Ascending aorta (tissue), 2 donors: ENCODE measurements at regions not wholly inside any gene's neighbourhood (a gene's known extent, or its start where the extent isn't known, plus 50 kb on each side); places are given as distances from the start of the nearest gene placed in this dataset.

Source experiments
- DNase-seq, 2 donors: peaks; one replicate each; pipeline ENCODE4 v3.0.0-alpha.2; 2019; ENCODE audit warnings: low spot score in 2 of 2
- H3K27ac ChIP-seq, 2 donors: fragments of 200-600 bp; sonication (generic); one replicate each; pipeline ENCODE4 v1.5.1; 2016 to 2017; ENCODE audit warnings: mild to moderate bottlenecking in 1 of 2
- H3K27me3 ChIP-seq: fragments of 200-600 bp; sonication (generic); one replicate; pipeline ENCODE4 v1.5.1; 2017
- H3K36me3 ChIP-seq, 2 donors: fragments of 200-600 bp; sonication (generic); one replicate each; pipeline ENCODE4 v1.5.1; 2016
- H3K4me1 ChIP-seq, 2 donors: fragments of 200-600 bp; sonication (generic); one replicate each; pipeline ENCODE4 v1.5.1; 2016 to 2017; ENCODE audit warnings: mild to moderate bottlenecking in 1 of 2
- H3K4me3 ChIP-seq, 2 donors: fragments of 200-600 bp; sonication (generic); one replicate each; pipeline ENCODE4 v1.5.1; 2016 to 2017; ENCODE audit warnings: mild to moderate bottlenecking in 1 of 2
- H3K9me3 ChIP-seq, 2 donors: fragments of 200-600 bp; sonication (generic); one replicate each; pipeline ENCODE4 v1.5.1; 2016
- intact Hi-C: fragments of 100-400 bp; cut with DNase I; formaldehyde crosslinking; loops from one replicate; pipeline ENCODE4 v1.15.1; 2023
- TF ChIP-seq, protein P1 (sequence below), 3 experiments: fragments of 200-600 bp in 2 of 3; fragments of 450-650 bp in 1 of 3; sonication (generic) in 2 of 3; IDR thresholded peaks; one replicate each; pipeline ENCODE4 v1.5.1; 2016 to 2019; ENCODE audit warnings: antibody characterized with exemption in 3 of 3, mild to moderate bottlenecking in 1 of 3, moderate library complexity in 1 of 3

DNA sequence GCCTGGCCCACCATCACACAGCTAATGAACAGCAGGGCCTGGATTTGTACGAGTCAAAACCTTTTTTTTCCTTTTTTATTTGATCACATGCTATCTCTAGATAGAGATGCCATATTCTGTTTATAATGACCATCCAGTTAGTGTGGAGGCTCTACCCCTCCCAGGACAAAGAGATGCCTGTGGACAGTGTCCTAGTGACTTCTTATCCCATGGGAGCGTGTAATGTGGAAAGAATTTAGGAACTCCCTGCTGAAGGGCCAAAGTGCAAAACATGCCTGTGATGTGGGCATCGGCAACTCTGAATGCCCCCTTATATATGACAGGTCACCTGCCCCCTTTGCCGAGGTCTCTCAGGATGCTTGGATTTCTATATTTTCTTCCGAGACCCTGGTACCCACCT lies 292.2 kb downstream of the RRAGC start:
- no peak for DNase-seq
- peaks cover 4% of the 10 kb centered on the region for H3K27me3 ChIP-seq
- no peak overlapping the region for H3K27ac ChIP-seq
- no peaks in the 10 kb centered on the region for H3K36me3 ChIP-seq
- H3K4me1 ChIP-seq, result no peaks in the 10 kb centered on the region
- H3K4me3 ChIP-seq, result no peak overlapping the region
- intact Hi-C loops, result no loop called here
- TF ChIP-seq, protein P1, sequence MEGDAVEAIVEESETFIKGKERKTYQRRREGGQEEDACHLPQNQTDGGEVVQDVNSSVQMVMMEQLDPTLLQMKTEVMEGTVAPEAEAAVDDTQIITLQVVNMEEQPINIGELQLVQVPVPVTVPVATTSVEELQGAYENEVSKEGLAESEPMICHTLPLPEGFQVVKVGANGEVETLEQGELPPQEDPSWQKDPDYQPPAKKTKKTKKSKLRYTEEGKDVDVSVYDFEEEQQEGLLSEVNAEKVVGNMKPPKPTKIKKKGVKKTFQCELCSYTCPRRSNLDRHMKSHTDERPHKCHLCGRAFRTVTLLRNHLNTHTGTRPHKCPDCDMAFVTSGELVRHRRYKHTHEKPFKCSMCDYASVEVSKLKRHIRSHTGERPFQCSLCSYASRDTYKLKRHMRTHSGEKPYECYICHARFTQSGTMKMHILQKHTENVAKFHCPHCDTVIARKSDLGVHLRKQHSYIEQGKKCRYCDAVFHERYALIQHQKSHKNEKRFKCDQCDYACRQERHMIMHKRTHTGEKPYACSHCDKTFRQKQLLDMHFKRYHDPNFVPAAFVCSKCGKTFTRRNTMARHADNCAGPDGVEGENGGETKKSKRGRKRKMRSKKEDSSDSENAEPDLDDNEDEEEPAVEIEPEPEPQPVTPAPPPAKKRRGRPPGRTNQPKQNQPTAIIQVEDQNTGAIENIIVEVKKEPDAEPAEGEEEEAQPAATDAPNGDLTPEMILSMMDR (IDR thresholded peaks at IDR 0.05), result no peak
- no peaks in the 10 kb centered on the region for H3K9me3 ChIP-seq

DNA sequence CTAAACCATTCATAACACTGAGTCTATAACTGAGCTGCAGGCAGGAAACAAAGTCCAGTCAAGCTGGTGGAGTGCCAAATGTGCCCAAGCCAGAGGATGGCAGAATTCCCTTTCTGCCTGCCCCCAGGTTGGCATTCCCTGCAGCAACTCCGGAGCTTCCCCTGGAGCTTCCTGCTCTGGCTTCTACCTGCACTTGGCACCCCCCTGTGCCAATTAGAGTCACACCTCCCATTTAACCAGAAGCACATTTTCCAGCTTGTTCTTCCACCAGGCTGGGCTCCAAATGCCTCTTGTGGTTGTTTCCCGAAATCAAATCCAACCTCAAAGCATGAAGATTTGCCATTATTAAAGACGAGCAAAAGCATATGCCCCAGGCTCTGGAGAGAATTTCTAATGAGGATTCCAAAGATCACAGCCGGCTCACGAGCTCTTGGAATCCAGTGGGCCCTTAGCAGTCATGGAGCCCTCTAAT lies 294.5 kb downstream of the RRAGC start:
- TF ChIP-seq, protein P1 (IDR thresholded peaks at IDR 0.05), result no peak
- no peaks in the 10 kb centered on the region for H3K36me3 ChIP-seq
- H3K4me3 ChIP-seq, result no peak overlapping the region
- intact Hi-C loops, result no loop called here
- no peaks in the 10 kb centered on the region for H3K4me1 ChIP-seq
- H3K9me3 ChIP-seq, result no peaks in the 10 kb centered on the region
- H3K27ac ChIP-seq, result no peak overlapping the region
- H3K27me3 ChIP-seq, result no peaks in the 10 kb centered on the region
- DNase-seq, result no peak

DNA sequence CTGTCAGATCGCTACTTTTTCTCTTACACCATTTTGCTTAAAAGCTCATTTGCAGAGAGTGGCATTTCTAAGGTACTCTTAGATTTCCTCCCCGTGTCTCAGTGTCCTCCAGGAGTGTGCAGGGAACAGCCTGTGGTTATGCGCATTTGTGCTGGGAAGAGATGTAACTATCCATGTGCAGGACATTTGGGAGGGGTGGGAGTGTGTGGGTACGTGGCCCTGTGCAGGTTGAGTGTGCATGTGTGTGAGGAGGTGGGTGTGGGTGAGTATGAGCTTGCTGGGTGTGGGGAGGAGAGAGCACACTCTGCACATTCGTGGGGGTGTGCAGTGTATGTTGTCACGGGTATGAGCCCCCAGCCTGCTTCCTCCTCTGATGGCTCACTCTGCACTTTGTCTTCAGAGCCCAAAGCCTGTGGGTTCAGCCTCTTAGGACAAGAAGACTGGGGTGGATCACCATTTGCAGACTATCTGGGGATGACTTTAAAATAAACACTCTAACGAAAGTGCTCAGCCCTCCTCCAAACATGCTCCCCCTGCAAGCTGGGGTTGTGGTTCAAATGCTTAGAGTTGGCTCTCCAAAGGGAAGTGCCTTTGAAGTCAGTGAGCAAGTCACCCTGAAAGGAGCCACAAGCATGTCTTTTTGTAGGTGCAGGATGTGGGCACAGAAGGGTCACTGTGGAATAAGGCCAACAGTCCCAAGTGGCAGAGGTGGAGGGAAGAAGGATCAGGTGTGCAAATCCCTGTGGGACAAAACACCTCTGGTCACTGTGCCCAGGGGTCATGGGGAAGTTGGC lies 295.4 kb downstream of the RRAGC start:
- intact Hi-C loops, result no loop called here
- Histone ChIP-seq H3K27ac (no peak overlapping the region), H3K36me3 (no peaks in the 10 kb centered on the region), H3K4me1 (no peaks in the 10 kb centered on the region), H3K4me3 (no peak overlapping the region), H3K27me3 (no peaks in the 10 kb centered on the region), H3K9me3 (no peaks in the 10 kb centered on the region)
- TF ChIP-seq, protein P1 (IDR thresholded peaks at IDR 0.05), result no peak
- DNase-seq, result no peak

DNA sequence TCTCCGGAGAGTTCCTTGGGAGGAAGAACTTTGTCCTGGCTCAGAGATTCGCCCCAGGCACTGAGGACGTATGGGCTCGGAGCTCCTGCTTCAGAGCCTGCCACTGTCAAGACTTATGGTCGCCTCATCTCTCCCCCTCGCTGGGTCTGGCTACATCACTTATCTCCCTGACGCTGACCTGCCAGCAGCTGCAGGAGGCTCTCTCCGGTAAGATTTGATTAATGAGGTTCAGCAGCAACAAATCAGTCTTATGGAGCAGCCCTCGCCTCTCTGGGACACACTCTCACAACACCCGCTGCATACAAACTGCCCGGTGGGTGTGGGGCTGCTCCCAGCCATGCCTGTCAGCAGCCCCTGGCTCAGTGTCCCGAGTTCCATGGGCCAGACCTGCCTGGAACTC lies 297.8 kb downstream of the RRAGC start:
- TF ChIP-seq, protein P1 (IDR thresholded peaks at IDR 0.05), result no peak
- no peaks in the 10 kb centered on the region for H3K4me1 ChIP-seq
- no peaks in the 10 kb centered on the region for H3K9me3 ChIP-seq
- H3K4me3 ChIP-seq, result no peak overlapping the region
- intact Hi-C loops, result no loop called here
- H3K36me3 ChIP-seq, result no peaks in the 10 kb centered on the region
- H3K27ac ChIP-seq, result no peak overlapping the region
- no peaks in the 10 kb centered on the region for H3K27me3 ChIP-seq
- no peak for DNase-seq

DNA sequence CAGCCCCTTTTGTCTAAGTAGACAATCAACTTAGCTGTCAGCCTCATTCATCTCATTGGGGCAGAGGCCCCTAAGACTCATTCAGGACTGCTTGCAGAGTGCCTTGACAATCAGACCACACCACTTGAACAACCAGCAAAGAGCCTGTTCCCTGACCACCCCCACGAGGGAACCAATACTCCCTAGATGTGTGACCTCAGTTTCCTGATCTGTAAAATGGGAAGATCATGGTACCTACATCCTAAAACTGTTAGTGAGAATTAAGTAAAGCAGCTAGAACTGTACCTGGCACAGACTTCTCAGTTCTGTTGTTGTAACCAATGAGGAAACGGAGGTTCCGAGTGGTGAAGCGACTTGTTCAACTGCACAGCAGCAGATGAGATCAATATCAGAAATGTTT lies 298.5 kb downstream of the RRAGC start:
- Histone ChIP-seq H3K4me1 (no peaks in the 10 kb centered on the region), H3K27ac (no peak overlapping the region), H3K4me3 (no peak overlapping the region), H3K27me3 (no peaks in the 10 kb centered on the region), H3K36me3 (no peaks in the 10 kb centered on the region), H3K9me3 (no peaks in the 10 kb centered on the region)
- TF ChIP-seq, protein P1 (IDR thresholded peaks at IDR 0.05), result no peak
- DNase-seq, result no peak
- intact Hi-C loops, result no loop called here
